ENCODE measurements at regions not wholly inside any gene's neighbourhood (a gene's known extent, or its start where the extent isn't known, plus 50 kb on each side); places are given as distances from the start of the nearest gene placed in this dataset.

GRCh38 chr18:62453864-62454263, 69.0 kb upstream of the ZCCHC2 start:
- Histone ChIP-seq H3K4me3 (ENCODE audit: insufficient read depth, low read depth, low read length) (no peak overlapping the region), H3K4me1 (ENCODE audit: insufficient read depth, low read length) (peaks cover 15% of the 10 kb centered on the region), H3K27ac (ENCODE audit: low read depth, low read length) (no peak overlapping the region), H4K20me1 (ENCODE audit: insufficient read depth, low read length) (no peaks in the 10 kb centered on the region), H3K9ac (ENCODE audit: low read length) (no peak overlapping the region), H3K79me2 (ENCODE audit: insufficient read depth, low read length) (no peaks in the 10 kb centered on the region), H3K27me3 (ENCODE audit: insufficient read depth, low read length) (peaks cover 8% of the 10 kb centered on the region), H3K4me2 (ENCODE audit: low read length) (no peak overlapping the region), H3K9me3 (ENCODE audit: insufficient read depth, low read depth, low read length) (no peaks in the 10 kb centered on the region), H3K36me3 (ENCODE audit: insufficient read depth, low read length) (no peaks in the 10 kb centered on the region), H2AFZ (ENCODE audit: low read depth, low read length) (no peak overlapping the region)
- DNase-seq (ENCODE audit: low read depth): no peak
- Mint-ChIP-seq H3K36me3 (ENCODE audit: low read depth, unreplicated experiment) (no peaks in the 10 kb centered on the region), H3K4me3 (ENCODE audit: unreplicated experiment) (no peak overlapping the region), H3K27me3 (ENCODE audit: low read depth, unreplicated experiment) (no peaks in the 10 kb centered on the region), H3K4me1 (ENCODE audit: low read depth, unreplicated experiment) (peaks cover 21% of the 10 kb centered on the region), H3K27ac (ENCODE audit: unreplicated experiment) (no peak overlapping the region), H3K9me3 (ENCODE audit: unreplicated experiment) (no peaks in the 10 kb centered on the region)
- FAIRE-seq: no peak
- TF ChIP-seq EZH2 (IDR thresholded peaks at IDR 0.05; ENCODE audit: insufficient read depth, low read length) (no peak), CTCF (IDR thresholded peaks at IDR 0.05; ENCODE audit: insufficient read depth, low read depth, low read length) (no peak)

GRCh38 chr18:62454527-62454926, 68.3 kb upstream of the ZCCHC2 start:
- FAIRE-seq (no peak), DNase-seq (ENCODE audit: low read depth) (no peak)
- Histone ChIP-seq H3K9me3 (ENCODE audit: insufficient read depth, low read depth, low read length) (no peaks in the 10 kb centered on the region), H3K4me2 (ENCODE audit: low read length) (no peak overlapping the region), H2AFZ (ENCODE audit: low read depth, low read length) (no peak overlapping the region), H3K27me3 (ENCODE audit: insufficient read depth, low read length) (peaks cover 8% of the 10 kb centered on the region), H3K27ac (ENCODE audit: low read depth, low read length) (no peak overlapping the region), H3K36me3 (ENCODE audit: insufficient read depth, low read length) (no peaks in the 10 kb centered on the region), H3K4me3 (ENCODE audit: insufficient read depth, low read depth, low read length) (no peak overlapping the region), H3K9ac (ENCODE audit: low read length) (no peak overlapping the region), H3K4me1 (ENCODE audit: insufficient read depth, low read length) (peaks cover 15% of the 10 kb centered on the region), H4K20me1 (ENCODE audit: insufficient read depth, low read length) (no peaks in the 10 kb centered on the region), H3K79me2 (ENCODE audit: insufficient read depth, low read length) (no peaks in the 10 kb centered on the region)
- TF ChIP-seq EZH2 (IDR thresholded peaks at IDR 0.05; ENCODE audit: insufficient read depth, low read length) (no peak), CTCF (IDR thresholded peaks at IDR 0.05; ENCODE audit: insufficient read depth, low read depth, low read length) (no peak)
- H3K4me3 Mint-ChIP-seq (ENCODE audit: unreplicated experiment): no peak overlapping the region
- H3K36me3 Mint-ChIP-seq (ENCODE audit: low read depth, unreplicated experiment): no peaks in the 10 kb centered on the region
- no peak overlapping the region for H3K27ac Mint-ChIP-seq (ENCODE audit: unreplicated experiment)
- H3K4me1 Mint-ChIP-seq (ENCODE audit: low read depth, unreplicated experiment): peaks cover 21% of the 10 kb centered on the region
- H3K27me3 Mint-ChIP-seq (ENCODE audit: low read depth, unreplicated experiment): no peaks in the 10 kb centered on the region
- no peaks in the 10 kb centered on the region for H3K9me3 Mint-ChIP-seq (ENCODE audit: unreplicated experiment)

- peaks cover 12% of the 10 kb centered on the region for H3K4me1 ChIP-seq (ENCODE audit: insufficient read depth, low read length)
- H3K4me3 ChIP-seq (ENCODE audit: insufficient read depth, low read depth, low read length): no peak overlapping the region
- Mint-ChIP-seq H3K27ac (ENCODE audit: unreplicated experiment) (no peak overlapping the region), H3K4me3 (ENCODE audit: unreplicated experiment) (no peak overlapping the region), H3K4me1 (ENCODE audit: low read depth, unreplicated experiment) (peaks cover 17% of the 10 kb centered on the region), H3K27me3 (ENCODE audit: low read depth, unreplicated experiment) (no peaks in the 10 kb centered on the region), H3K9me3 (ENCODE audit: unreplicated experiment) (no peaks in the 10 kb centered on the region), H3K36me3 (ENCODE audit: low read depth, unreplicated experiment) (no peaks in the 10 kb centered on the region)
- H3K9me3 ChIP-seq (ENCODE audit: insufficient read depth, low read depth, low read length): no peaks in the 10 kb centered on the region
- H3K36me3 ChIP-seq (ENCODE audit: insufficient read depth, low read length): no peaks in the 10 kb centered on the region
- no peaks in the 10 kb centered on the region for H4K20me1 ChIP-seq (ENCODE audit: insufficient read depth, low read length)
- peaks cover 8% of the 10 kb centered on the region for H3K27me3 ChIP-seq (ENCODE audit: insufficient read depth, low read length)
- no peak overlapping the region for H3K27ac ChIP-seq (ENCODE audit: low read depth, low read length)
- no peak overlapping the region for H3K4me2 ChIP-seq (ENCODE audit: low read length)
- no peaks in the 10 kb centered on the region for H3K79me2 ChIP-seq (ENCODE audit: insufficient read depth, low read length)
- DNase-seq (ENCODE audit: low read depth) (no peak), FAIRE-seq (no peak)
- H3K9ac ChIP-seq (ENCODE audit: low read length): no peak overlapping the region
- H2AFZ ChIP-seq (ENCODE audit: low read depth, low read length): no peak overlapping the region
- no peak for TF ChIP-seq EZH2 (IDR thresholded peaks at IDR 0.05; ENCODE audit: insufficient read depth, low read length)
- no peak for TF ChIP-seq CTCF (IDR thresholded peaks at IDR 0.05; ENCODE audit: insufficient read depth, low read depth, low read length)
These were observed 67.6 kb upstream of the ZCCHC2 start for GRCh38 chr18:62455222-62455621.
